ENCODE measurements at regions not wholly inside any gene's neighbourhood (a gene's known extent, or its start where the extent isn't known, plus 50 kb on each side); places are given as distances from the start of the nearest gene placed in this dataset.

- no peak overlapping the region for H3K4me3 ChIP-seq (ENCODE audit: low read depth, low read length)
- no peak for DNase-seq (ENCODE audit: low read depth)
- TF ChIP-seq, protein P1, sequence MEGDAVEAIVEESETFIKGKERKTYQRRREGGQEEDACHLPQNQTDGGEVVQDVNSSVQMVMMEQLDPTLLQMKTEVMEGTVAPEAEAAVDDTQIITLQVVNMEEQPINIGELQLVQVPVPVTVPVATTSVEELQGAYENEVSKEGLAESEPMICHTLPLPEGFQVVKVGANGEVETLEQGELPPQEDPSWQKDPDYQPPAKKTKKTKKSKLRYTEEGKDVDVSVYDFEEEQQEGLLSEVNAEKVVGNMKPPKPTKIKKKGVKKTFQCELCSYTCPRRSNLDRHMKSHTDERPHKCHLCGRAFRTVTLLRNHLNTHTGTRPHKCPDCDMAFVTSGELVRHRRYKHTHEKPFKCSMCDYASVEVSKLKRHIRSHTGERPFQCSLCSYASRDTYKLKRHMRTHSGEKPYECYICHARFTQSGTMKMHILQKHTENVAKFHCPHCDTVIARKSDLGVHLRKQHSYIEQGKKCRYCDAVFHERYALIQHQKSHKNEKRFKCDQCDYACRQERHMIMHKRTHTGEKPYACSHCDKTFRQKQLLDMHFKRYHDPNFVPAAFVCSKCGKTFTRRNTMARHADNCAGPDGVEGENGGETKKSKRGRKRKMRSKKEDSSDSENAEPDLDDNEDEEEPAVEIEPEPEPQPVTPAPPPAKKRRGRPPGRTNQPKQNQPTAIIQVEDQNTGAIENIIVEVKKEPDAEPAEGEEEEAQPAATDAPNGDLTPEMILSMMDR (IDR thresholded peaks at IDR 0.05; ENCODE audit: insufficient read depth, low read length) = no peak
Measured at GRCh38 chr18:78836838-78837237, 142.8 kb upstream of the SALL3 start.

DNA sequence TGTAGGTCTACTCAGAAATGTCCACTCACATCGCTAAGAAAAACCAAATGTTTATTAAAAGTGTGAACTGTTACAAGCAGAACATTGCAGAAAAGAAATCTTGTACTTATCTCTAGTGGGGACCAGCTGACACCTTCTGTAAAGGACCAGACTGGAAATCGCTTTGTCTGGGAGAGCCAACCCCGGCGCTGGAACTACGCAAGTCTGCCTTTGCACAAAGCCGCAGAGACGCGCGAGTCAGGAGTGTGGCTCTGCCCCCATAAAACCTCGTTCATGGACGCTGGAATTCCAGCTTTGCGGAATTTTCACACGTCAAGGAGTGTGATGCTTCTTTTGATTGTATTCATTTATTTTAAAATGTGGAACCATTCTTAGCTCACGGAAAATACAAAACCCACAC, 141.9 kb upstream of the SALL3 start:
- no peak overlapping the region for H3K4me3 ChIP-seq (ENCODE audit: low read depth, low read length)
- no peak for DNase-seq (ENCODE audit: low read depth)
- TF ChIP-seq, protein P1 (IDR thresholded peaks at IDR 0.05; ENCODE audit: insufficient read depth, low read length) = no peak

- no peak overlapping the region for H3K4me3 ChIP-seq (ENCODE audit: low read depth, low read length)
- no peak for DNase-seq (ENCODE audit: low read depth)
- TF ChIP-seq, protein P1 (IDR thresholded peaks at IDR 0.05; ENCODE audit: insufficient read depth, low read length) = no peak
Measured at GRCh38 chr18:78838183-78838582, 141.4 kb upstream of the SALL3 start.

DNA sequence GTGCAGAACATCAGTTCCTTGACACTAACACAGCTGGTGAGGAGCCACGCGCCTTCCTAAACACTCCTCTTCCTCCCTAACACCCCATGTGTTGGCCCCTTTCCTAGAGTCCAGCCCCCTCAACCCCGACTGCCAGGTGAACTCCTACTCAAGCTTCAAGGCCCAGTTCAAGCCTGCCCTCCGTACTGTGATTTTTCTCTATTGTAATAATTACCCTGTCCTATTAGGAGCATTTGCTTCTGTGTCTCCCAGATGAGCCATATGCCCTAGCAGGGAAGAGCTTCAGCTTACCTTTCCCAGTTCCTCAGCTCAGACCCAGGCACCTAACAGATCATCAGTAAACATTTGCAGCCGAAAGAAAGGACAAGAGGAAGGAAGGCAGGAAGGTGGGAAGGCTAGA, 130.6 kb upstream of the SALL3 start:
- DNase-seq (ENCODE audit: low read depth) = no peak
- TF ChIP-seq, protein P1 (IDR thresholded peaks at IDR 0.05; ENCODE audit: insufficient read depth, low read length) = no peak
- H3K4me3 ChIP-seq (ENCODE audit: low read depth, low read length) = no peak overlapping the region

- H3K4me3 ChIP-seq (ENCODE audit: low read depth, low read length) = no peak overlapping the region
- TF ChIP-seq, protein P1 (IDR thresholded peaks at IDR 0.05; ENCODE audit: insufficient read depth, low read length) = no peak
- DNase-seq (ENCODE audit: low read depth) = no peak
Measured at GRCh38 chr18:78849458-78849857, 130.2 kb upstream of the SALL3 start.

GRCh38 chr18:78853341-78853740, 126.3 kb upstream of the SALL3 start:
- no peak overlapping the region for H3K4me3 ChIP-seq (ENCODE audit: low read depth, low read length)
- DNase-seq (ENCODE audit: low read depth) = no peak
- TF ChIP-seq, protein P1 (IDR thresholded peaks at IDR 0.05; ENCODE audit: insufficient read depth, low read length) = no peak

DNA sequence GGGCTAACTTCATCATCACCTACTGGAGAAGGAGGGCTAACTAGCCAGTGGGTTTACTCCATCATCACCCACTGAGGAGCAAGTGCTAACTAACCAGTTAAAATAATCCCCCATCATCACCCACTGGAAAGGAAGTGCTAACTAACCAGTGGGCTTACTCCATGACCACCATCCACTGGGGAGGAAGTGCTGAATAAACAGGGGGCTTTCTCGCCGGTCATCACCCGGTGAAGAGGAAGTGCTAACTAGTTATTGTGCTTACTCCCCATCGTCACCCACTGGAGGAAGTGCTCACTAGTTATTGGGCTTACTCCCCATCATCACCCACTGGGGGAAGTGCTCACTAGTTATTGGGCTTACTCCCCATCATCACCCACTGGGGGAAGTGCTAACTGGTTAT, 124.4 kb upstream of the SALL3 start:
- TF ChIP-seq, protein P1 (IDR thresholded peaks at IDR 0.05; ENCODE audit: insufficient read depth, low read length) = no peak
- DNase-seq (ENCODE audit: low read depth) = no peak
- no peak overlapping the region for H3K4me3 ChIP-seq (ENCODE audit: low read depth, low read length)

Data from fibroblast of the aortic adventitia (primary cell).